ENCODE measurements at regions not wholly inside any gene's neighbourhood (a gene's known extent, or its start where the extent isn't known, plus 50 kb on each side); places are given as distances from the start of the nearest gene placed in this dataset.

DNA sequence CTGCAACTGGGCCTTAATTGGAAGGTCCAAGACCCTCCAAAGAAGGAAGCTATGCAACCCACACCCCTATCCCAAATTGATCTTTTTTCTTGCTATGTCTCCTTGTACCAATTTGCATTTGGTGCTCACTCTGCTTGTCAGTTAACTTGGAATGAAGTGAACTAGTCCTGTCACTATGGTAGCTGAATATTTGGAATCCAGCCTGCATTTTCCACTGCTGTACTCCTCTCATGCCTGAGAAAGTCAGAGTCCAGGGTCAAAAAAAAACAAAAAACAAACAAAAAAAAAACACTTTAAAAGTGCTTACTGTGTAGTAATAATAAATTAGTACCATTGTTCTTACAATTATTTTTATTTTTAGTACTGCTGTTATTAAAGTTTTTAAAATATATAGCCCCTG, 462.8 kb upstream of the SLC8A1 start:
- TF ChIP-seq, protein P1, sequence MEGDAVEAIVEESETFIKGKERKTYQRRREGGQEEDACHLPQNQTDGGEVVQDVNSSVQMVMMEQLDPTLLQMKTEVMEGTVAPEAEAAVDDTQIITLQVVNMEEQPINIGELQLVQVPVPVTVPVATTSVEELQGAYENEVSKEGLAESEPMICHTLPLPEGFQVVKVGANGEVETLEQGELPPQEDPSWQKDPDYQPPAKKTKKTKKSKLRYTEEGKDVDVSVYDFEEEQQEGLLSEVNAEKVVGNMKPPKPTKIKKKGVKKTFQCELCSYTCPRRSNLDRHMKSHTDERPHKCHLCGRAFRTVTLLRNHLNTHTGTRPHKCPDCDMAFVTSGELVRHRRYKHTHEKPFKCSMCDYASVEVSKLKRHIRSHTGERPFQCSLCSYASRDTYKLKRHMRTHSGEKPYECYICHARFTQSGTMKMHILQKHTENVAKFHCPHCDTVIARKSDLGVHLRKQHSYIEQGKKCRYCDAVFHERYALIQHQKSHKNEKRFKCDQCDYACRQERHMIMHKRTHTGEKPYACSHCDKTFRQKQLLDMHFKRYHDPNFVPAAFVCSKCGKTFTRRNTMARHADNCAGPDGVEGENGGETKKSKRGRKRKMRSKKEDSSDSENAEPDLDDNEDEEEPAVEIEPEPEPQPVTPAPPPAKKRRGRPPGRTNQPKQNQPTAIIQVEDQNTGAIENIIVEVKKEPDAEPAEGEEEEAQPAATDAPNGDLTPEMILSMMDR (IDR thresholded peaks at IDR 0.05; ENCODE audit: low read depth, low read length) = no peak
- no peak for TF ChIP-seq EZH2phosphoT487 (IDR thresholded peaks at IDR 0.05; ENCODE audit: low read depth)
